Coronary artery (tissue), 2 donors: ENCODE measurements at regions not wholly inside any gene's neighbourhood (a gene's known extent, or its start where the extent isn't known, plus 50 kb on each side); places are given as distances from the start of the nearest gene placed in this dataset.

ENCODE experiments used
- DNase-seq: peaks from one replicate; pipeline ENCODE4 v3.0.0-alpha.2; 2017; ENCODE audit warnings: low spot score
- H3K27ac ChIP-seq, 2 donors: fragments of 200-600 bp; sonication (generic); one replicate each; pipeline ENCODE4 v1.5.1; 2016 to 2019
- H3K4me3 ChIP-seq: fragments of 200-600 bp; sonication (generic); 2 replicates; pipeline ENCODE4 v1.5.1; 2016; ENCODE audit warnings: mild to moderate bottlenecking, moderate library complexity
- TF ChIP-seq, protein P1 (sequence below): fragments of 200-600 bp; sonication (generic); IDR thresholded peaks from one replicate; pipeline ENCODE4 v1.5.1; 2019; ENCODE audit warnings: antibody characterized with exemption

GRCh38 chr11:106495046-106495445 is 417.6 kb downstream of the AASDHPPT start:
- TF ChIP-seq, protein P1, sequence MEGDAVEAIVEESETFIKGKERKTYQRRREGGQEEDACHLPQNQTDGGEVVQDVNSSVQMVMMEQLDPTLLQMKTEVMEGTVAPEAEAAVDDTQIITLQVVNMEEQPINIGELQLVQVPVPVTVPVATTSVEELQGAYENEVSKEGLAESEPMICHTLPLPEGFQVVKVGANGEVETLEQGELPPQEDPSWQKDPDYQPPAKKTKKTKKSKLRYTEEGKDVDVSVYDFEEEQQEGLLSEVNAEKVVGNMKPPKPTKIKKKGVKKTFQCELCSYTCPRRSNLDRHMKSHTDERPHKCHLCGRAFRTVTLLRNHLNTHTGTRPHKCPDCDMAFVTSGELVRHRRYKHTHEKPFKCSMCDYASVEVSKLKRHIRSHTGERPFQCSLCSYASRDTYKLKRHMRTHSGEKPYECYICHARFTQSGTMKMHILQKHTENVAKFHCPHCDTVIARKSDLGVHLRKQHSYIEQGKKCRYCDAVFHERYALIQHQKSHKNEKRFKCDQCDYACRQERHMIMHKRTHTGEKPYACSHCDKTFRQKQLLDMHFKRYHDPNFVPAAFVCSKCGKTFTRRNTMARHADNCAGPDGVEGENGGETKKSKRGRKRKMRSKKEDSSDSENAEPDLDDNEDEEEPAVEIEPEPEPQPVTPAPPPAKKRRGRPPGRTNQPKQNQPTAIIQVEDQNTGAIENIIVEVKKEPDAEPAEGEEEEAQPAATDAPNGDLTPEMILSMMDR = no peak
- no peak for DNase-seq
- H3K4me3 ChIP-seq = no peak overlapping the region
- H3K27ac ChIP-seq = no peak overlapping the region

DNA sequence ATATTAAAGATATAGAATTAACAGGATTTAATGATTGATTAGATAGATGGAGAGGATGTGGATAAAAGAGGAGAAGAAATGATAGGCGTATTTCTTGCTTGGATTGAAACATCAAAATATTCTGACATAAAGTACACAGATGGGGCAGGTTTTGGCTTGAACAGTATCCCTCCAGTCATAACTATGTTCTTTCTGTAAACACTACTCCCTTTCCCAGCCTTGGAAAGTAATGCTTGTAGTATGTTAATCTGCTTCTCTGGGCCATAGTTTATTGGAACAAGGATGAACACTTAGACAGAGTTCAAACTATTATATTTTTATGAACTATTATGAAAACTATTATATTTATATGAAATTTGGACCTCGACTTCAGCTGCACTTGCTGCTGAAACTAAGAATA is 419.2 kb downstream of the AASDHPPT start:
- TF ChIP-seq, protein P1 = no peak
- Histone ChIP-seq H3K27ac (no peak overlapping the region), H3K4me3 (no peak overlapping the region)
- DNase-seq = no peak

- Histone ChIP-seq H3K4me3 (no peak overlapping the region), H3K27ac (no peak overlapping the region)
- DNase-seq = no peak
- TF ChIP-seq, protein P1 = no peak
Measured at GRCh38 chr11:106497321-106497720, 419.9 kb downstream of the AASDHPPT start.

GRCh38 chr11:106497822-106498221 is 420.4 kb downstream of the AASDHPPT start:
- Histone ChIP-seq H3K27ac (no peak overlapping the region), H3K4me3 (no peak overlapping the region)
- DNase-seq = no peak
- TF ChIP-seq, protein P1 = no peak

GRCh38 chr11:106503901-106504300 is 426.4 kb downstream of the AASDHPPT start:
- TF ChIP-seq, protein P1 = no peak
- no peak overlapping the region for H3K4me3 ChIP-seq
- DNase-seq = no peak
- H3K27ac ChIP-seq = no peak overlapping the region

GRCh38 chr11:106507645-106508306 is 430.3 kb downstream of the AASDHPPT start:
- no peak overlapping the region for H3K27ac ChIP-seq
- TF ChIP-seq, protein P1 = no peak
- no peak for DNase-seq
- H3K4me3 ChIP-seq = no peak overlapping the region

GRCh38 chr11:106514706-106515105 is 437.2 kb downstream of the AASDHPPT start:
- Histone ChIP-seq H3K4me3 (no peak overlapping the region), H3K27ac (no peak overlapping the region)
- TF ChIP-seq, protein P1 = no peak
- DNase-seq = no peak
